OCI-LY3 (cell line): ENCODE measurements at regions not wholly inside any gene's neighbourhood (a gene's known extent, or its start where the extent isn't known, plus 50 kb on each side); places are given as distances from the start of the nearest gene placed in this dataset.

Source experiments
- CTCF ChIP-seq: fragments of 200-600, 300-600 bp; sonication (generic); IDR thresholded peaks from 2 replicates; pipeline ENCODE4 v1.5.1; 2014; ENCODE audit warnings: antibody characterized with exemption, low read length, low read depth
- EZH2phosphoT487 ChIP-seq: fragments of 200-600 bp; shearing (Covaris generic); IDR thresholded peaks from 2 replicates; pipeline ENCODE4 v1.6.1; 2018; ENCODE audit warnings: antibody characterized with exemption, mixed run types, low read depth

GRCh38 chrX:150223176-150224015 lies 139.7 kb upstream of the MAMLD1 start:
- TF ChIP-seq CTCF (no peak), EZH2phosphoT487 (no peak)
